Mesendoderm (in vitro differentiated cells): ENCODE measurements at regions not wholly inside any gene's neighbourhood (a gene's known extent, or its start where the extent isn't known, plus 50 kb on each side); places are given as distances from the start of the nearest gene placed in this dataset.

Experiments used
- DNase-seq: peaks from one replicate; pipeline ENCODE4 v3.0.0; 2013
- H2AK5ac ChIP-seq: 2 replicates; pipeline ENCODE4 v1.6.1; 2013; ENCODE audit warnings: low read length, inconsistent platforms
- H2BK120ac ChIP-seq: 2 replicates; pipeline ENCODE4 v1.6.1; 2013; ENCODE audit warnings: low read depth, mild to moderate bottlenecking, low read length, moderate library complexity, mixed read lengths
- H2BK15ac ChIP-seq: replicated peaks from 2 replicates; pipeline ENCODE4 v1.6.1; 2013; ENCODE audit warnings: low read depth, mild to moderate bottlenecking, moderate library complexity
- H2BK5ac ChIP-seq: 2 replicates; pipeline ENCODE4 v1.6.1; 2013; ENCODE audit warnings: low read length, inconsistent platforms
- H3K18ac ChIP-seq: 2 replicates; pipeline ENCODE4 v1.6.1; 2013; ENCODE audit warnings: mild to moderate bottlenecking, low read length, mixed read lengths
- H3K23ac ChIP-seq: one replicate; pipeline ENCODE4 v1.6.1; 2013; ENCODE audit warnings: low read length
- H3K27ac ChIP-seq: 2 replicates; pipeline ENCODE4 v1.5.1; 2013; ENCODE audit warnings: low read depth, mild to moderate bottlenecking, inconsistent platforms, low read length, moderate library complexity
- H3K27me3 ChIP-seq: 2 replicates; pipeline ENCODE4 v1.6.1; 2013; ENCODE audit warnings: low read length, control low read depth, mild to moderate bottlenecking, inconsistent platforms; ENCODE audit not compliant: insufficient read depth, poor library complexity
- H3K36me3 ChIP-seq: 2 replicates; pipeline ENCODE4 v1.6.1; 2013; ENCODE audit warnings: low read length, inconsistent platforms; ENCODE audit not compliant: control insufficient read depth, insufficient read depth
- H3K4ac ChIP-seq: one replicate; pipeline ENCODE4 v1.6.1; 2013; ENCODE audit warnings: low read depth, mild to moderate bottlenecking, low read length, moderate library complexity
- H3K4me1 ChIP-seq: 2 replicates; pipeline ENCODE4 v1.6.1; 2013; ENCODE audit warnings: low read depth, low read length, inconsistent platforms; ENCODE audit not compliant: control insufficient read depth
- H3K4me2 ChIP-seq: 2 replicates; pipeline ENCODE4 v1.6.1; 2013; ENCODE audit warnings: low read length
- H3K4me3 ChIP-seq: 2 replicates; pipeline ENCODE4 v1.5.1; 2013; ENCODE audit warnings: mild to moderate bottlenecking, low read length
- H3K56ac ChIP-seq: one replicate; pipeline ENCODE4 v1.6.1; 2013; ENCODE audit warnings: low read length
- H3K79me1 ChIP-seq: 2 replicates; pipeline ENCODE4 v1.6.1; 2013; ENCODE audit warnings: low read length, inconsistent platforms
- H3K79me2 ChIP-seq: 2 replicates; pipeline ENCODE4 v1.6.1; 2013; ENCODE audit warnings: mild to moderate bottlenecking, low read length; ENCODE audit not compliant: control insufficient read depth, insufficient read depth
- H3K9ac ChIP-seq: 2 replicates; pipeline ENCODE4 v1.6.1; 2013; ENCODE audit warnings: low read length, inconsistent platforms
- H4K5ac ChIP-seq: one replicate; pipeline ENCODE4 v1.6.1; 2013; ENCODE audit warnings: low read length
- H4K8ac ChIP-seq: one replicate; pipeline ENCODE4 v1.6.1; 2013; ENCODE audit warnings: low read depth, mild to moderate bottlenecking, control low read depth, low read length, moderate library complexity
- WGBS: extraction: QIAGEN DNeasy Blood & Tissue Kit; methylation state at CpG from one replicate; pipeline ENCODE4 v1.1.7; 2013; ENCODE audit warnings: low lambda C conversion rate, missing lambda C conversion rate; ENCODE audit not compliant: insufficient coverage; ENCODE audit errors: extremely low coverage; 5-methylcytosine and 5-hydroxymethylcytosine counted together

DNA sequence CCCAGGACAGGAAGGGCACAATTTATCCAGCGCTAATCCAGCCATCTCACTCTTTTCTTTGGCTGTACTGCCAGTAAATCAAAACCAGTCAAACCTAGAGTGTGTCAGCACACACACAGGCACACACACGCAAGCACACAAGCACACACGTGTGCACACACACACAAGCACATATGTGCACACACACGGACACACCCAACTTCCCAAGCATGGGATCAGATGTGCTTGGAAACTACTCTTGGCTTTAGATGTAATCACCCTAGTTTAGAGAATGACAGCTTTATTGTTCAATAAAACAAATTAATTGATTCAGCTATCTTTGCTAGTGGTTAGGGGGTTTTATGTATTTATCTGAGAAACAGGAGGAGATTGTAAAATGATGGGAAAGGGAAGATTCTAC, 615.0 kb upstream of the MKI67 start:
- no peak overlapping the region for H3K23ac ChIP-seq
- no peak overlapping the region for H3K56ac ChIP-seq
- no peak overlapping the region for H4K8ac ChIP-seq
- H3K18ac ChIP-seq, result no peak overlapping the region
- no peaks in the 10 kb centered on the region for H3K4me1 ChIP-seq
- WGBS, result no CpG with 5 or more reads among the region's 4 CpGs
- H2BK15ac ChIP-seq, result no peak overlapping the region
- H3K27ac ChIP-seq, result no peak overlapping the region
- no peaks in the 10 kb centered on the region for H3K79me2 ChIP-seq
- H3K79me1 ChIP-seq, result no peaks in the 10 kb centered on the region
- H4K5ac ChIP-seq, result no peak overlapping the region
- no peak overlapping the region for H3K4me2 ChIP-seq
- no peak overlapping the region for H3K4ac ChIP-seq
- no peak overlapping the region for H3K4me3 ChIP-seq
- DNase-seq, result no peak
- H3K9ac ChIP-seq, result no peak overlapping the region
- H3K36me3 ChIP-seq, result no peaks in the 10 kb centered on the region
- H2BK120ac ChIP-seq, result no peak overlapping the region
- H2BK5ac ChIP-seq, result no peak overlapping the region
- no peak overlapping the region for H2AK5ac ChIP-seq
- H3K27me3 ChIP-seq, result no peaks in the 10 kb centered on the region

GRCh38 chr10:128741680-128742079, 615.5 kb upstream of the MKI67 start:
- Histone ChIP-seq H3K79me2 (no peaks in the 10 kb centered on the region), H3K23ac (no peak overlapping the region), H3K27ac (no peak overlapping the region), H4K5ac (no peak overlapping the region), H3K4me2 (no peak overlapping the region), H3K36me3 (no peaks in the 10 kb centered on the region), H2BK5ac (no peak overlapping the region), H3K56ac (no peak overlapping the region), H2BK15ac (no peak overlapping the region), H4K8ac (no peak overlapping the region), H3K4ac (no peak overlapping the region), H3K4me1 (no peaks in the 10 kb centered on the region), H3K79me1 (no peaks in the 10 kb centered on the region), H3K18ac (no peak overlapping the region), H2AK5ac (no peak overlapping the region), H3K9ac (no peak overlapping the region), H3K4me3 (no peak overlapping the region), H2BK120ac (no peak overlapping the region), H3K27me3 (no peaks in the 10 kb centered on the region)
- no CpG with 5 or more reads among the region's 5 CpGs for WGBS
- DNase-seq, result no peak

DNA sequence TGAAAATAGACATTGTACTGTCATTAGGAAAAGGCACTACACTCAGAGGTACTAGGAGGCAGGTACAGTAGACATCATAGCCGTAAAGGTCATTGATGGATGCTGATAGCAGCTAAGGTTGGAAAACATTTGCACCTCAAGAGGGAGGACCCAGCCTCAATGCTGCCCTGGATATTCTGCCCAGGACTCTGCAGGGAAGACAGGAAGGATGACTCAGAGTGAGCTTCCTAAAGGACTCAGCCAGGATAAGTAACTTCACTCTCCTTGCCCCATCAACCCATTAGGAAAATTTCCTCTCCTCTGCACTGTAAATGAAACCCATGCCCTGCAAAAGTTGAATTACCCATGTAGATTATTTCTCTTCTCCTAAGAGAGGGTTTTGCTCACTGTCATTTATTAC, 617.9 kb upstream of the MKI67 start:
- Histone ChIP-seq H3K4me1 (no peaks in the 10 kb centered on the region), H2AK5ac (no peak overlapping the region), H3K27ac (no peak overlapping the region), H4K5ac (no peak overlapping the region), H3K79me2 (no peaks in the 10 kb centered on the region), H3K4ac (no peak overlapping the region), H3K4me2 (no peak overlapping the region), H3K9ac (no peak overlapping the region), H3K56ac (no peak overlapping the region), H2BK120ac (no peak overlapping the region), H2BK5ac (no peak overlapping the region), H3K18ac (no peak overlapping the region), H4K8ac (no peak overlapping the region), H2BK15ac (no peak overlapping the region), H3K4me3 (no peak overlapping the region), H3K79me1 (no peaks in the 10 kb centered on the region), H3K23ac (no peak overlapping the region), H3K27me3 (no peaks in the 10 kb centered on the region), H3K36me3 (no peaks in the 10 kb centered on the region)
- no CpG with 5 or more reads among the region's 1 CpG for WGBS
- peak; percentile 66 for DNase-seq

- DNase-seq, result no peak
- H3K4me2 ChIP-seq, result no peak overlapping the region
- no CpG with 5 or more reads among the region's 1 CpG for WGBS
- no peak overlapping the region for H2BK15ac ChIP-seq
- H3K79me2 ChIP-seq, result no peaks in the 10 kb centered on the region
- H3K56ac ChIP-seq, result no peak overlapping the region
- H3K23ac ChIP-seq, result no peak overlapping the region
- H4K8ac ChIP-seq, result no peak overlapping the region
- H3K4ac ChIP-seq, result no peak overlapping the region
- H3K9ac ChIP-seq, result no peak overlapping the region
- H2BK120ac ChIP-seq, result no peak overlapping the region
- no peak overlapping the region for H3K4me3 ChIP-seq
- H3K27ac ChIP-seq, result no peak overlapping the region
- no peaks in the 10 kb centered on the region for H3K27me3 ChIP-seq
- H3K79me1 ChIP-seq, result no peaks in the 10 kb centered on the region
- H4K5ac ChIP-seq, result no peak overlapping the region
- no peaks in the 10 kb centered on the region for H3K36me3 ChIP-seq
- H3K4me1 ChIP-seq, result no peaks in the 10 kb centered on the region
- H2BK5ac ChIP-seq, result no peak overlapping the region
- H2AK5ac ChIP-seq, result no peak overlapping the region
- H3K18ac ChIP-seq, result no peak overlapping the region
These were observed 618.6 kb upstream of the MKI67 start for GRCh38 chr10:128744811-128745305.

DNA sequence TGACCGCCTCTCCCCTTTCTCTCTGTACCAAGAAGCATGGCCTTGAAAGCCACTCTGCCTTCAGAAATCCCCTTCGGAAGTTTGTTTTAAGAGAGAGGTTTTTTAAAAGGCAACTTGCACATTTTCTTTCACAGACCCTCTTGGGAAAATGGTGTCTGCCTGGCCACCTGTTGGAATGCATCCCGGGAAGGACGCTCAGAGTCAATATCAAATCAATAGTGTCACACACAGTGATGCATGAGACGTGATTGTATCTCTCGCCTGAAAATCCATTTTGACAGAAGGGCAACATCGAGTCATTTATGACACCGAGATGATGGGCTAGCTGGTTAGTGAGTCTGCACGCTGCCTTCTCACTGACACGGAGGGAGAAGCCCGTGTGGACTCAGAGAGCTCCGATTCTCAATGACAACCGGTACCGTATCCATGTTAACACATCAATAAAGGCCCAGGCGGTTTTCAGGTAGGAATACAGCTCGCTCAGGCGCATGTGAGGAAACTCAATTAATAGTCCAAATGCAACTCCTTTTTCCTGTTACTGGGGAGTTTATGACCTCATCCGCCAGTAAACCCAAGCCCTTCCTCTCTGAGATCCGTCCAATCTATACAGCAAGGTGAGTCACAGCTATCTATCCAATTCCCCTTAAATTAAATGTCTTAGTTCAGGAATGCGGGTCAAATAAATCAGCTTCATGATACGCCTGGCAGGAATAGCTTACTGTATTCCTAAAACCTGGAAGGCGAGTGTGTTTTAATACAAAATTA, 621.5 kb upstream of the MKI67 start:
- H2BK5ac ChIP-seq, result no peak overlapping the region
- no peak overlapping the region for H3K9ac ChIP-seq
- no peak overlapping the region for H4K8ac ChIP-seq
- H2BK15ac ChIP-seq, result no peak overlapping the region
- H3K79me1 ChIP-seq, result no peaks in the 10 kb centered on the region
- H4K5ac ChIP-seq, result no peak overlapping the region
- H3K4me1 ChIP-seq, result no peaks in the 10 kb centered on the region
- no peak overlapping the region for H3K18ac ChIP-seq
- no peak overlapping the region for H3K4me2 ChIP-seq
- no peak overlapping the region for H3K4me3 ChIP-seq
- no peak for DNase-seq
- WGBS, result no CpG with 5 or more reads among the region's 22 CpGs
- H3K27me3 ChIP-seq, result no peaks in the 10 kb centered on the region
- H2BK120ac ChIP-seq, result no peak overlapping the region
- H3K27ac ChIP-seq, result no peak overlapping the region
- no peak overlapping the region for H3K23ac ChIP-seq
- H3K56ac ChIP-seq, result no peak overlapping the region
- no peaks in the 10 kb centered on the region for H3K36me3 ChIP-seq
- H3K79me2 ChIP-seq, result no peaks in the 10 kb centered on the region
- H2AK5ac ChIP-seq, result no peak overlapping the region
- no peak overlapping the region for H3K4ac ChIP-seq

GRCh38 chr10:128751284-128751683, 625.1 kb upstream of the MKI67 start:
- Histone ChIP-seq H3K4me1 (no peaks in the 10 kb centered on the region), H3K23ac (no peak overlapping the region), H3K18ac (no peak overlapping the region), H3K56ac (no peak overlapping the region), H3K36me3 (no peaks in the 10 kb centered on the region), H4K8ac (no peak overlapping the region), H2BK15ac (no peak overlapping the region), H2BK120ac (no peak overlapping the region), H3K4ac (no peak overlapping the region), H2BK5ac (no peak overlapping the region), H3K4me3 (no peak overlapping the region), H3K79me1 (no peaks in the 10 kb centered on the region), H3K9ac (no peak overlapping the region), H3K79me2 (no peaks in the 10 kb centered on the region), H4K5ac (no peak overlapping the region), H3K27me3 (no peaks in the 10 kb centered on the region), H2AK5ac (no peak overlapping the region), H3K27ac (no peak overlapping the region), H3K4me2 (no peak overlapping the region)
- DNase-seq, result no peak
- no CpG with 5 or more reads among the region's 7 CpGs for WGBS
